ENCODE measurements at regions not wholly inside any gene's neighbourhood (a gene's known extent, or its start where the extent isn't known, plus 50 kb on each side); places are given as distances from the start of the nearest gene placed in this dataset.
"Not testable (repeated sequence)": the region's sequence is repeated elsewhere in the genome, so short reads cannot be mapped to it uniquely, and the experiment has no call there.

- H3K9ac ChIP-seq (ENCODE audit: low read length), result no peak overlapping the region
- DNase-seq, result no peak
- H4K91ac ChIP-seq (ENCODE audit: low read depth, low read length), result no peak overlapping the region
- H2BK120ac ChIP-seq (ENCODE audit: insufficient read depth, low read length, poor library complexity), result no peak overlapping the region
- H3K27me3 ChIP-seq (ENCODE audit: insufficient read depth, low read length), result no peaks in the 10 kb centered on the region
- no peak overlapping the region for H2BK12ac ChIP-seq (ENCODE audit: low read length)
- H3K23ac ChIP-seq (ENCODE audit: low read length), result no peak overlapping the region
- no peak overlapping the region for H4K8ac ChIP-seq (ENCODE audit: low read depth, low read length)
- H3K79me1 ChIP-seq (ENCODE audit: low read length), result peaks cover 23% of the 10 kb centered on the region
- H3K4me3 ChIP-seq (ENCODE audit: low read depth, low read length), result no peak overlapping the region
- H3K4me1 ChIP-seq (ENCODE audit: control insufficient read depth in 1 of 2, insufficient read depth in 2 of 2, low read length in 2 of 2), result peaks cover 14 to 24% of the 10 kb centered on the region in 2 experiments
- H2AK5ac ChIP-seq (ENCODE audit: low read length), result no peak overlapping the region
- no peak overlapping the region for H3K4me2 ChIP-seq (ENCODE audit: low read length)
- H3K4ac ChIP-seq (ENCODE audit: low read depth, low read length), result no peak overlapping the region
- no peaks in the 10 kb centered on the region for H3K9me3 ChIP-seq (ENCODE audit: insufficient read depth, low read depth, low read length)
- H3K18ac ChIP-seq (ENCODE audit: low read length), result no peak overlapping the region
- H3K14ac ChIP-seq (ENCODE audit: low read length), result no peak overlapping the region
- no peak overlapping the region for H2BK5ac ChIP-seq (ENCODE audit: low read depth, low read length, poor library complexity)
- no peaks in the 10 kb centered on the region for H3K36me3 ChIP-seq (ENCODE audit: control insufficient read depth in 1 of 2, insufficient read depth in 2 of 2, low read length in 2 of 2)
- H2AFZ ChIP-seq (ENCODE audit: insufficient read depth, low read length, poor library complexity), result no peak overlapping the region
- peaks cover 3% of the 10 kb centered on the region for H3K79me2 ChIP-seq (ENCODE audit: control insufficient read depth, insufficient read depth, low read length, poor library complexity)
- no CpG with 5 or more reads among the region's 3 CpGs for WGBS (ENCODE audit: extremely low coverage, insufficient coverage, insufficient read length)
- H4K12ac ChIP-seq (ENCODE audit: low read depth, low read length), result no peak overlapping the region
- peak overlapping the region; percentile 40 for H3K27ac ChIP-seq (ENCODE audit: low read depth, low read length)
These were observed 829.0 kb downstream of the TNS3 start for GRCh38 chr7:46752881-46753366.

- H4K8ac ChIP-seq (ENCODE audit: low read depth, low read length); H4K12ac ChIP-seq (ENCODE audit: low read depth, low read length); H3K9ac ChIP-seq (ENCODE audit: low read length); H3K4me2 ChIP-seq (ENCODE audit: low read length); H3K27me3 ChIP-seq (ENCODE audit: insufficient read depth, low read length); H3K9me3 ChIP-seq (ENCODE audit: insufficient read depth, low read depth, low read length); H3K27ac ChIP-seq (ENCODE audit: low read depth, low read length); H3K18ac ChIP-seq (ENCODE audit: low read length); DNase-seq; H2BK5ac ChIP-seq (ENCODE audit: low read depth, low read length, poor library complexity); H3K4me3 ChIP-seq (ENCODE audit: low read depth, low read length); H3K36me3 ChIP-seq (ENCODE audit: control insufficient read depth in 1 of 2, insufficient read depth in 2 of 2, low read length in 2 of 2); H2AFZ ChIP-seq (ENCODE audit: insufficient read depth, low read length, poor library complexity); H3K79me2 ChIP-seq (ENCODE audit: control insufficient read depth, insufficient read depth, low read length, poor library complexity); H3K4ac ChIP-seq (ENCODE audit: low read depth, low read length); H3K23ac ChIP-seq (ENCODE audit: low read length): not testable (repeated sequence)
- peak overlapping the region; percentile 70 for H2BK12ac ChIP-seq (ENCODE audit: low read length)
- H3K14ac ChIP-seq (ENCODE audit: low read length), result peak overlapping the region; percentile 66
- no CpG with 5 or more reads among the region's 11 CpGs for WGBS (ENCODE audit: extremely low coverage, insufficient coverage, insufficient read length)
- peaks cover 25% of the 10 kb centered on the region for H3K79me1 ChIP-seq (ENCODE audit: low read length)
- peak overlapping the region; percentile 52 for H2AK5ac ChIP-seq (ENCODE audit: low read length)
- peaks cover 14 to 24% of the 10 kb centered on the region in 2 experiments for H3K4me1 ChIP-seq (ENCODE audit: control insufficient read depth in 1 of 2, insufficient read depth in 2 of 2, low read length in 2 of 2)
- H2BK120ac ChIP-seq (ENCODE audit: insufficient read depth, low read length, poor library complexity), result peak overlapping the region; percentile 77
- peak overlapping the region; percentile 15 for H4K91ac ChIP-seq (ENCODE audit: low read depth, low read length)
These were observed 829.8 kb downstream of the TNS3 start for GRCh38 chr7:46751927-46752723.

DNA sequence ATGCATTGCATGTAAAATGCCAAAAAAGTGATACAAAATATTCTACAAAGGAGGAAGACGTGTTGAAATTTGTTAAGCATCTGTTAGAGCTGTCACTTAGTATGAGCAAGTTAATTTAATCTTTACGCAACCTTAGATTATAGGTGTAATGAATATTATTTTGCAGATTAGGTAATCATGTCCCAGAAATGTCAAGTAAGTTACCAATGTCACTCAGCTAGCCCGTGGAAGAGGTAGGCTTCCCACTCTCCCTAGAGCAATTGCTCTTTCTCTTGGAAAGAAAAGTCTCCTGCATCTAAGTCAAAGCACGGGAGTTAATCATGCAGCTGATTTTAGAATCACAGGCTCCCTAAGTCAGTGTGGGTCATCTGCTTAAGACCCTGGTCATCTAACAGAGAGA is 830.4 kb upstream of the IGFBP3 start:
- Histone ChIP-seq H3K4ac (ENCODE audit: low read depth, low read length) (no peak overlapping the region), H3K27ac (ENCODE audit: low read depth, low read length) (no peak overlapping the region), H4K12ac (ENCODE audit: low read depth, low read length) (no peak overlapping the region), H3K27me3 (ENCODE audit: insufficient read depth, low read length) (no peaks in the 10 kb centered on the region), H3K9ac (ENCODE audit: low read length) (no peak overlapping the region), H3K79me2 (ENCODE audit: control insufficient read depth, insufficient read depth, low read length, poor library complexity) (peaks cover 3% of the 10 kb centered on the region), H3K23ac (ENCODE audit: low read length) (no peak overlapping the region), H2BK12ac (ENCODE audit: low read length) (no peak overlapping the region), H3K4me1 (ENCODE audit: control insufficient read depth in 1 of 2, insufficient read depth in 2 of 2, low read length in 2 of 2) (peaks cover 16 to 24% of the 10 kb centered on the region in 2 experiments), H4K8ac (ENCODE audit: low read depth, low read length) (no peak overlapping the region), H3K36me3 (ENCODE audit: control insufficient read depth in 1 of 2, insufficient read depth in 2 of 2, low read length in 2 of 2) (no peaks in the 10 kb centered on the region), H3K4me2 (ENCODE audit: low read length) (no peak overlapping the region), H3K9me3 (ENCODE audit: insufficient read depth, low read depth, low read length) (no peaks in the 10 kb centered on the region), H3K18ac (ENCODE audit: low read length) (no peak overlapping the region), H2AFZ (ENCODE audit: insufficient read depth, low read length, poor library complexity) (no peak overlapping the region), H2BK5ac (ENCODE audit: low read depth, low read length, poor library complexity) (no peak overlapping the region), H2BK120ac (ENCODE audit: insufficient read depth, low read length, poor library complexity) (no peak overlapping the region), H4K91ac (ENCODE audit: low read depth, low read length) (peak overlapping the region; percentile 15), H3K14ac (ENCODE audit: low read length) (no peak overlapping the region), H3K4me3 (ENCODE audit: low read depth, low read length) (no peak overlapping the region), H3K79me1 (ENCODE audit: low read length) (peaks cover 25% of the 10 kb centered on the region), H2AK5ac (ENCODE audit: low read length) (no peak overlapping the region)
- DNase-seq, result no peak
- no CpG with 5 or more reads among the region's 4 CpGs for WGBS (ENCODE audit: extremely low coverage, insufficient coverage, insufficient read length)

DNA sequence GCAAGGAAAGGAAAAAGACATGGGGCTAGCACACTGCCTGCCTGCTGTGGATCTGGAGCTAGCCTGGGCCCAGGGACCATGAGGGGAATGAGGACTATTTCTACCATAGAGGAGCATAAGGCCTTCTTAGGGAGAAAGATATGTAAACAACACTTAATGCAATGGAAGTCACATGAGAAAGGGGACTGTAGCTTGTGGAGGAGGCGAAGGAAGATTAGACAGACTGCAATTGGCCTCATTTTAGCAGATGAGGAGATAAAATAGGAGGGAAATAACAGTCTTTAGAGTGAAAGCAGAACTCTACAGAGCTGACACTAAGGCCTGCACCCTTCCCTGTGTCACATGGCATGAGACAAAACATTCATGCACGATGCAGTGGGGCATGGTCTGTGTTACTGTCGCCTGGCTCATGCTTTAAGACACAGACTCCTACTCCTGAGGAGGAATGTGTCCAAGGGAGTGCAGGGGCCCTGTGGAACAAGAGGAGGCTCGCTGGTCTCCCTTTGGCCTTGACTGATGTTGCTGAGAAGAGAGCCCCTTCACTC is 829.3 kb upstream of the IGFBP3 start:
- no CpG with 5 or more reads among the region's 4 CpGs for WGBS (ENCODE audit: extremely low coverage, insufficient coverage, insufficient read length)
- Histone ChIP-seq H2BK120ac (ENCODE audit: insufficient read depth, low read length, poor library complexity) (peak overlapping the region; percentile 50), H2AK5ac (ENCODE audit: low read length) (no peak overlapping the region), H3K18ac (ENCODE audit: low read length) (no peak overlapping the region), H3K23ac (ENCODE audit: low read length) (no peak overlapping the region), H3K27ac (ENCODE audit: low read depth, low read length) (peak overlapping the region; percentile 74), H2AFZ (ENCODE audit: insufficient read depth, low read length, poor library complexity) (no peak overlapping the region), H3K36me3 (ENCODE audit: control insufficient read depth in 1 of 2, insufficient read depth in 2 of 2, low read length in 2 of 2) (no peaks in the 10 kb centered on the region), H3K4me1 (ENCODE audit: control insufficient read depth in 1 of 2, insufficient read depth in 2 of 2, low read length in 2 of 2) (peaks cover 16 to 24% of the 10 kb centered on the region in 2 experiments), H3K4me3 (ENCODE audit: low read depth, low read length) (no peak overlapping the region), H4K12ac (ENCODE audit: low read depth, low read length) (no peak overlapping the region), H2BK12ac (ENCODE audit: low read length) (peak overlapping the region; percentile 70), H3K79me2 (ENCODE audit: control insufficient read depth, insufficient read depth, low read length, poor library complexity) (peaks cover 3% of the 10 kb centered on the region), H3K14ac (ENCODE audit: low read length) (peak overlapping the region; percentile 63), H4K8ac (ENCODE audit: low read depth, low read length) (no peak overlapping the region), H4K91ac (ENCODE audit: low read depth, low read length) (peak overlapping the region; percentile 88), H3K4me2 (ENCODE audit: low read length) (no peak overlapping the region), H2BK5ac (ENCODE audit: low read depth, low read length, poor library complexity) (peak overlapping the region; percentile 58), H3K4ac (ENCODE audit: low read depth, low read length) (no peak overlapping the region), H3K27me3 (ENCODE audit: insufficient read depth, low read length) (no peaks in the 10 kb centered on the region), H3K9me3 (ENCODE audit: insufficient read depth, low read depth, low read length) (no peaks in the 10 kb centered on the region), H3K9ac (ENCODE audit: low read length) (no peak overlapping the region), H3K79me1 (ENCODE audit: low read length) (peaks cover 26% of the 10 kb centered on the region)
- no peak for DNase-seq
